Subcutaneous abdominal adipose tissue (tissue), 5 donors: ENCODE measurements at regions not wholly inside any gene's neighbourhood (a gene's known extent, or its start where the extent isn't known, plus 50 kb on each side); places are given as distances from the start of the nearest gene placed in this dataset.
"Not testable (repeated sequence)": the region's sequence is repeated elsewhere in the genome, so short reads cannot be mapped to it uniquely, and the experiment has no call there.

ENCODE experiments used
- H3K27ac ChIP-seq: one replicate; pipeline ENCODE4 v1.7.0; 2013; ENCODE audit warnings: low read depth, mild to moderate bottlenecking, inconsistent platforms, low read length, moderate library complexity
- H3K27me3 ChIP-seq, 5 donors: one replicate each; pipeline ENCODE4 v1.7.0; 2013; ENCODE audit warnings: low read length in 5 of 5, inconsistent platforms in 1 of 5; ENCODE audit not compliant: control insufficient read depth in 5 of 5, insufficient read depth in 4 of 5
- H3K36me3 ChIP-seq, 5 donors: one replicate each; pipeline ENCODE4 v1.7.0; 2013; ENCODE audit warnings: low read length in 5 of 5; ENCODE audit not compliant: control insufficient read depth in 5 of 5, insufficient read depth in 5 of 5
- H3K4me1 ChIP-seq, 5 donors: one replicate each; pipeline ENCODE4 v1.7.0; 2013; ENCODE audit warnings: low read length in 5 of 5, mild to moderate bottlenecking in 3 of 5, moderate library complexity in 1 of 5; ENCODE audit not compliant: control insufficient read depth in 5 of 5, insufficient read depth in 5 of 5
- H3K4me3 ChIP-seq, 5 donors: one replicate each; pipeline ENCODE4 v1.7.0; 2013; ENCODE audit warnings: low read length in 5 of 5, low read depth in 1 of 5
- H3K9ac ChIP-seq, 5 donors: one replicate each; pipeline ENCODE4 v1.7.0; 2013; ENCODE audit warnings: low read length in 5 of 5, mild to moderate bottlenecking in 4 of 5, moderate library complexity in 3 of 5
- H3K9me3 ChIP-seq, 5 donors: one replicate each; pipeline ENCODE4 v1.7.0; 2013; ENCODE audit warnings: low read length in 5 of 5; ENCODE audit not compliant: control insufficient read depth in 5 of 5
- donor health status: healthy.
- donor health status: healthy.
- donor health status: healthy.
- donor health status: healthy.
- donor health status: healthy.

DNA sequence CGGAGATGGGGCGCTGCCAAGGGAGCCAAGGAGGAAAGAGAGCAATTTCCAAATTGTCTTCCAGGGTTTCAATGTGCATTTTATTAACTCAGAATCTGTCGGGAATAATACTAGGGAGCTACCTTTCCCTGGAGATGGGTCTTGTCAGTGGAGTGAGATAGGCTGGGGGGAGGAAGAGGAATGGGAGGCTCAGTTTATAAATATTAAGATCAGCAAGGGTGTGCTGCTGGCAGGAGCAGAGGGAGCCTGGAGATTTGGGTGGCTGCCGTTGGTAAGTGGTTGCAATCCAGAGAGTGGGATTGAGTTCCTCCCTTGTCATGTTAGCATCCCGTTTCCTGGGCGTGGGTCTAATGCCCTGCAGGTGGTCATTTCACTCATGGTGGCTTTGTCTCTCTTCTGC, 89.9 kb upstream of the ZNG1F start:
- not testable (repeated sequence) for H3K4me1 ChIP-seq, H3K9me3 ChIP-seq, H3K36me3 ChIP-seq, H3K27ac ChIP-seq, H3K4me3 ChIP-seq, H3K27me3 ChIP-seq, H3K9ac ChIP-seq

DNA sequence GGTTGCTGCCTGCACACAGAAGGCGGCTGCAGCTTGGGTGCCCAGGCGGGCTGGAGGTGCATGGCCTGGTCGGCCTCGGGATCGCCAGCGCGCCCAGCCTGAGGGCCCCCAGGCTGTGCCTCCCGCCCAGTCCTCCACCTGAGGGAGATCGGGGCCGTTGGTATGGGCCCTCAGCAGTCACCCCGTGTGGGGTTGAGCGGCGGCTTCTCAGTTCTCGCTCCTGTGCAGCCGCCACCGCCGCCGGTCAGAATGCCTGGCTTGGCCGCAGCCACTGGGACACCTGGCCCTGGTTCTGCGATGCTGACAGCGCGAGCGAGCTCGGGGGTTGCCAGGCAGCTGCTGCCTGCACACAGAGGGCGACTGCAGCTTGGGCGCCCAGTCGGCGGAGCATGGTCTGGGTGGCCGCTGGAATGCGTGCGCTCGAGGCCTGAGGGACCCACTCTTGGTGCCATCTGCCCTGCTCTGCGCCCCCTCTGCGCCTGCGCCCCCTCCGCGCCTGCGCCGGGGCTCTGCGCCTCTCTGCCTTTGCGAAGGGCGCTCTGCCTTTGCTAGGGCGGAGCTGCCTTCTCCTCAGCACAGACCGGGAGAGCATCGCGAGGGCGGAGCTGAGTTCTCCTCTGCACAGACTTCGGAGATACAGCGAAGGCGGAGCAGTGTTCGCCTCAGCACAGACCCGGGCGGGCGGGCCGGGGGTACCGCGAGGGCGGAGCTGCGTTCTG, 84.6 kb upstream of the ZNG1F start:
- not testable (repeated sequence) for H3K9me3 ChIP-seq, H3K4me1 ChIP-seq, H3K36me3 ChIP-seq, H3K27me3 ChIP-seq, H3K9ac ChIP-seq, H3K27ac ChIP-seq
- H3K4me3 ChIP-seq, result peak overlapping the region in 3 of 5 donors; percentile 34 to 63 (median 54)

DNA sequence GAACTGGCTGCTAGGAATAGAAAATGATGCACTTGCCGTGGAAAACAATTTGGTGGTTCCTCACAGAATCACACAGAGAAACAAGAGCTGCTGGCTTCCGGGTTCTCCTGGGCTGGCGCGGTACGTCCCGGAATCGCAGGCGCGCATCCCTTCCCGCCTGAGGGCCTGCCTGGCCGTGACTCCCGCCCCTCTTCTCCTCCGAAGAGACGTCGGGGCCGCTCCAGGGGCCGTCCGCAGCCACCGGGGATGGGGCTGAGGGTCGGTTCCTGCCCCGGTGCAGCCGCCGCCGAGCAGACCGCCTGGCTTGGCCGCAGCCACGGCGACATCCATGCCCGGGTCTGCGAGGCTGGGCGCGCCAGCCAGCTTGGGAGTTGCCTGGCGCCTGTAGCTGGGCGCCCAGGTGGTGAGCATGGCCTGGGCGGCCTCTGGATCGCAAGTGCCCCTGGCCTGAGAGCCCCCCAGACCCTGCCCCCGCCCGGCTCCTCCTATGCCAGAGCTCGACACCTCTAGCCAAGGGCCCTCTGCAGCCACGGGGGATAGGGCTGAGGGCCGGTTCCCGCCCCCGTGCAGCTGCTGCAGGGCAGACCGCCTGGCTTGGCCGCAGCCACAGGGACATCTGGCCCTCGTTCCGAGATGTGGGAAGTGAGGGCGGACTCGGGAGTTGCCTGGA, 83.9 kb upstream of the ZNG1F start:
- not testable (repeated sequence) for H3K9me3 ChIP-seq, H3K4me1 ChIP-seq, H3K27ac ChIP-seq, H3K9ac ChIP-seq, H3K27me3 ChIP-seq, H3K36me3 ChIP-seq
- peak overlapping the region in 1 of 5 donors; percentile 37 for H3K4me3 ChIP-seq

DNA sequence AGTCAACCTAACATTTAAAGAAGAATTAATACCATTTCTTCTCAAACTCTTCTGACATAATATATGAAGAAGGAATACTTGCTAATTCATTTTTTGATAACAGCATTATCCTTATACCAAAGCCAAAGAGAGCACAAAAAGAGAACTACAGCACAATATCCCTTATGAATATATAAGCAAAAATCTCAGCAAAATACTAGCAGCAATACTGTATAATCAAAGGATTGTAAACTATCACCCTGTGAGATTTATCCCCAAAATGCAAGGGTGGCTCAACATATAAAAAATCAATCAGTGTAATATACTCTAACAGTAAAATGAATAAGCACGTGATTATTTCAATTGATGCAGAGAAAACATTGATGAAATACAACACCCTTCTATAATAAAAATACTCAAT, 81.9 kb upstream of the ZNG1F start:
- not testable (repeated sequence) for H3K36me3 ChIP-seq, H3K4me1 ChIP-seq, H3K9me3 ChIP-seq, H3K9ac ChIP-seq, H3K27ac ChIP-seq, H3K27me3 ChIP-seq, H3K4me3 ChIP-seq

DNA sequence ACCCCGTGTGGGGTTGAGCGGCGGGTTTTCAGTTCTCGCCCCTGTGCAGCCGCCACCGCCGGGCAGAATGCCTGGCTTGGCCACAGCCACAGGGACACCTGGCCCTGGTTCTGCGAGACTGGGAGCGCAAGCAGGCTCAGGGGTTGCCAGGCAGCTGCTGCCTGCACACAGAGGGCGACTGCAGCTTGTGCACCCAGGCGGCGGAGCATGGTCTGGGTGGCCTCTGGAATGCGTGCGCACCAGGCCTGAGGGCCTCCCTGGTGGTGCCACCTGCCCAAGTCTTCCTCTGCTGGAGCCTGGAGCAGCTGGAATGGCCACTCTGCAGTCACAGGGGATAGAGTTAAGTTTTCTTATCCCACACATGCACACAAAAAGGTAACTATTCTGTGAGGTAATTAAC, 80.4 kb upstream of the ZNG1F start:
- H3K9ac ChIP-seq, H3K27ac ChIP-seq, H3K4me3 ChIP-seq, H3K27me3 ChIP-seq, H3K4me1 ChIP-seq, H3K36me3 ChIP-seq, H3K9me3 ChIP-seq: not testable (repeated sequence)

DNA sequence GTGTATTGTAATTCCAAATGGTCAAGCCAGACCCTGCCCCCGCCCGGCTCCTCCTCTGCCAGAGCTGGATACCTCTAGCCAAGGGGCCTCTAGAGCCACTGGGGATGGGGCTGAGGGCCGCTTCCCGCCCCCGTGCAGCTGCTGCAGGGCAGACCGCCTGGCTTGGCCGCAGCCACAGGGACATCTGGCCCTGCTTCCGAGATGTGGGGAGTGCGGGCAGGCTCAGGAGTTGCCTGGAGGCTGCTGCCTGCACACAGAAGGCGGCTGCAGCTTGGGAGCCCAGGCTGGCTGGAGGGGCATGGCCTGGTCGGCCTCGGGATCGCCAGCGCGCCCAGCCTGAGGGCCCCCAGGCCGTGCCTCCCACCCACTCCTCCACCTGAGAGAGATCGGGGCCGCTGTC, 79.9 kb upstream of the ZNG1F start:
- H3K4me3 ChIP-seq, H3K9ac ChIP-seq, H3K4me1 ChIP-seq, H3K36me3 ChIP-seq, H3K9me3 ChIP-seq, H3K27me3 ChIP-seq, H3K27ac ChIP-seq: not testable (repeated sequence)

DNA sequence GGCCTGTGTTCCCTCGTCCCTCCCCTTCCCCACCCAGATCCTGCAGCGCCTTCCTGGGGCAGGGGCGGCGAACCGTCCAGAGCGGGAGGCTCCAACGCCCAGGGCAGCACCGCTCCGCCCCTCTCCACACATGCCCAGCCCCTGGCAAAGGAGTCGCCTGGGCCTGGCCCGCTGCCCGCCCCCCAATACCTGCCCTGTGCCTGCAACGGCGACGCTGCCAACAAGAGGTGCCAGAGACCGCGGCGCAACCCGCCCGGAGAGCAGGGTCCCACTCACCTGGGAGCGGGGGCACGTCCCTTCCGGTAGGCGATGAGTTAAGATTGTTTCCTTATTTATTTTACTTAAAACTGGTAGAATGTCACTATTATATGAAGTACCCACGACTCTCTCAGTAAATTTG, 77.5 kb upstream of the ZNG1F start:
- not testable (repeated sequence) for H3K4me3 ChIP-seq, H3K27ac ChIP-seq, H3K36me3 ChIP-seq, H3K27me3 ChIP-seq, H3K4me1 ChIP-seq, H3K9ac ChIP-seq, H3K9me3 ChIP-seq

DNA sequence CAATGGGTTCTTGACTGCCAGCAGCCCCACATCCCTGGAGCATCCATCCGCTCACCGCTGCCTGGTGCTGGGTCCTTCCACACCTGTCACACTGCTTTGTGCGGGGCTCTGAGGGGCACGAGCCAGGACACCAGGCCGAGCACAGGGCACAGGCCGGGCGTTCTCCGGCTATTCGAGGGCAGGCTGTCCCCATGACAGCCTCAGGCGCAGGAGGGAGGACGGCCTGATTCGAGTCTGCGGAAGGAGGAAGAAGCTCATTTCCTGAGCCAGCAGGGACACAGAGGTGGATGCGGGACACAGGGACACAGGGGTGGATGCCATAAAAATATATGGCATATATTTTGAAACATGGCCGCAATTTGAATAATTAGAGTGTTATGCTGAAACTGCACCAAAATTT, 76.9 kb upstream of the ZNG1F start:
- not testable (repeated sequence) for H3K36me3 ChIP-seq, H3K9ac ChIP-seq, H3K27ac ChIP-seq, H3K4me3 ChIP-seq, H3K9me3 ChIP-seq, H3K27me3 ChIP-seq, H3K4me1 ChIP-seq

DNA sequence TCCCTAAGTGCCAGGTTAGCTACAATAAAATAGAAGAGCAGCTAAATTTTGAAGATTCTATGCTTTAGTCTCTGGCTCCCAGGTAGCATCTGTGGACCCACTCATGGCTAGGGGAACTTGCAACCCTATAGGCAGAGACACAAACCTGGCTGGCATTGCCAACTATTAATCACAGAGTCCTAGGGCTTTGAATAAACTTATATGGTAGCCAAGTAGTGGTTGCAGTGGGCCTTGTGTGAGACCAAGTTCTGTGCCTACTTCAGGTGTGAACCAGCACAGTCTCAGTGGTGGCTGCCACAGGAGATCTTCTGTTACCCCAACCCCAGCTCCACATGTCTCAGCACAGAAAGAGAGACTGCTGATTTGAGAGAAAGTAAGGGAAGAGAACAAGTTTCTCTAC, 62.9 kb upstream of the ZNG1F start:
- not testable (repeated sequence) for H3K27ac ChIP-seq, H3K9me3 ChIP-seq, H3K4me3 ChIP-seq, H3K36me3 ChIP-seq, H3K4me1 ChIP-seq, H3K27me3 ChIP-seq, H3K9ac ChIP-seq

DNA sequence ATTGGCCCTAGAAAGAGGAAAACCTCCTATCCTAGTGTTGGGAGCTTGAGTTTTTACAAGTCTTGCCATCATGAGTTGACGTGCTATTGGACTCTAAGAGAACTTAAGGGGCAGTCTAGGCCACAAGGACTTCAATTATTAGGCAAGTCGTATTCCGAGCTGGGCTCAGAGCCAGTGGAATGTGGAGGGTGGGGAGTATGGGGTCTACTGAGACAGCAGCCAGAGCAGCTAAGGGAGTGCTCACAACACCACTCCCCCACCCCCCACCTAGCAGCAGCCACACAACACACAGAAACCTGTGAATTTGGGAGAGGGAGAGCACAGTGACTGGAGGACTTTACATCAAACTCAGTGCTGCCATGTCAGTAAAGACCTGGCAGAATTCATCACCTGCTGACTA, 62.0 kb upstream of the ZNG1F start:
- H3K9ac ChIP-seq, H3K36me3 ChIP-seq, H3K27ac ChIP-seq, H3K4me3 ChIP-seq, H3K27me3 ChIP-seq, H3K4me1 ChIP-seq: not testable (repeated sequence)
- H3K9me3 ChIP-seq, result peaks cover 0 to 11% (median 0%) of the 10 kb centered on the region in 5 donors

DNA sequence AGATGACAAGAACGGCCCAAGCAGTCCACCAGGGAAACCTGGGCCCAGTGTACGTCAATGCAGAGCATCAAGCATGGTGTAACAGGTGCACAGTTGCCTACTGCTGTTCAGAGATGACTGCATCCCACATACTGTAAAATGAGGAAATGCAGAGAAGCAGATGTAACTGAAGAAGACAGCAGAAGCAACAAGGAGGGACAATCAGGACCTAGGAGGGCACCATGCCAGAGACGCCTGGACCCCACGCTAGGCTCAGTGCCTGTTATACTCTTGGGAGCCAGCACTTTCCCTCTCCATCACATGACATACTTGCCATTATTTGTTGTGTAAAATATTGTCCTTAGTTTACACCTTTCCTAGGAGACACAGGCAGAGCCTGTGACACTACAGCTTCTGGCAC, 57.6 kb upstream of the ZNG1F start:
- not testable (repeated sequence) for H3K4me3 ChIP-seq, H3K27ac ChIP-seq, H3K36me3 ChIP-seq, H3K4me1 ChIP-seq, H3K27me3 ChIP-seq, H3K9me3 ChIP-seq, H3K9ac ChIP-seq
